GM19463 (cell line): ENCODE measurements at regions not wholly inside any gene's neighbourhood (a gene's known extent, or its start where the extent isn't known, plus 50 kb on each side); places are given as distances from the start of the nearest gene placed in this dataset.

Experiments used
- ATAC-seq: cut with Tn5 transposase; IDR thresholded peaks from one replicate; pipeline ENCODE4 v1.9.1; 2021; ENCODE audit warnings: mild to moderate bottlenecking, moderate library complexity; ENCODE audit not compliant: unreplicated experiment

- ATAC-seq = no peak
These were observed 115.2 kb downstream of the BMP2 start for GRCh38 chr20:6882561-6883291.

- ATAC-seq = no peak
These were observed 116.6 kb downstream of the BMP2 start for GRCh38 chr20:6884114-6884513.

DNA sequence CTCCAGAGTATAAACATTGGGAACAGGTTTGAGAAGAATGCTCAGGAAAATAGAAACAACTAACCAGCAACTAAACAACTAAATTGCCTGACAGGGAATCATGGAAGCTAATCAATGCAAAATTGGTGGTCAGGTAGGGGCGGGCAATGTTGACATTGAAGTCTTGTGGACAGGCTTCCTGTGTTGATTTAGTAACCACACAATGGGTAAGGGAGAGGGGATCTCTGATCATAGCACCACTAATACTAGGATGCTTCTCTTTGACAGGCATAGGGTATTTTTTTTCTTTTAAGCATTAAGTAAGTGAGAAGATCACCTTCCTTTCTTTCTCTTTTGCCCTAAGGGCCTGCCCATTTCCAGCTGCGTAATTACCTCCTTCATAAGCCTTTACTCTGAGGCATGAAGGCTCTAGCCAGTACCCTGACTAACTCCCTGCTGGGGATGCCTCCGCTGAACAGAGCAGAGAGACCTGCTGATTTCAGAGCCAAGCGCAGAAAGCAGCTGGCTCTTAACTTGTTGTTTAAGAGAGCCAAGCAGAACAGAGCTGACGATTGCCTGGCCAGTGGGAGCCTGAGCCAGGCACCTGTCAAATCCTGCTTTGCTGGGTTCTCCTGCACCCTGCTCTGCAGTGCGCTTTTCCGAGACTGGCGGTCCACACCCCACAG is 118.7 kb downstream of the BMP2 start:
- no peak for ATAC-seq

DNA sequence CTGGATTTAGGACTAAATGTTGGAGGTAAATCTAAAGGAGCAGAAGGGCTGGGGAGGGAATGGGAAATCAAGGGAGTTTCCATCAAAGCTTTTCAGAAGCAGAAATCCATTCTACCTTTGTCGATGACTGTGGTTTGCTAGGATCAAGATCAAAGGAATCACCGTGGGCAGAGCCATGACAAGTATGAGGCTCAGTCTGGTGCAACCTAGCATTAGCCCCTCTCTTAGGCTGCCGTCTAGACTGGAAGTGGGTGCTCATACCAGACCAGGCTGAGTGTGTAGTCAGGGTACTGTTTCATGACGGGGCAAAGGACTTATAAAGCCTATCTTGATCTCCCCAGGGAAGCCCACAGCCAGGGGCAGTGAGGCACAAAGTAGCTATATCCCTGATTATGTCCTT is 120.5 kb downstream of the BMP2 start:
- no peak for ATAC-seq

DNA sequence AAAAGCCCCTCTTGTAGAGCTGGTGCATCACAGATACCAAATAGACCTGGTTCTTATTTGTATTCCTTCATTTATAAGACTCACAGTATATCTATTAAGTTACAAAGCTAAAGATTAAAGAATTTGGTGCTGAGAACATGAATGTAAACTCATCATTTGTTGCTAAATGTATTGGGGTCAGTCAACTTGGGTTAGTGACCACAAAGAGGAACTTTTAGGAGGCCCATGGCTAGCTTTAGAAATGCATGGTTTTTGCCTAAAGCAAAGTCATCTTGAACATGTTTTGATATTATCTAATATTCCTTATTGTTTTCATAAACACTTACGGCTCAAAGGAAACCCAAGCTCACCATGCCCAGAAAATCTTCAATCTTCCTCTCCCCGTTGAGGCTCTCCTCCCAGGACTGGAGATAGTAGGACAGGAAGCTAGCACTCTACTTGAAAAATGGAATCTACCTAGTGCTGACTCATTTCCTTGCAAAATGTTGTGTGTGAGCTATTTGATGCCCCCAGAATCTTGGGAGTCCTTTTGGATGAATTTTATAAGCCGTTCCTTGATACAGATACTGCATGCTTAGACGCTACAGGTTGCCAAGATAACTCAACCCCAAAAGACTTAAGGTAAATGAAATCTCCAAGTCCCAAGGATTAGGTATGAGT is 121.4 kb downstream of the BMP2 start:
- ATAC-seq = no peak

DNA sequence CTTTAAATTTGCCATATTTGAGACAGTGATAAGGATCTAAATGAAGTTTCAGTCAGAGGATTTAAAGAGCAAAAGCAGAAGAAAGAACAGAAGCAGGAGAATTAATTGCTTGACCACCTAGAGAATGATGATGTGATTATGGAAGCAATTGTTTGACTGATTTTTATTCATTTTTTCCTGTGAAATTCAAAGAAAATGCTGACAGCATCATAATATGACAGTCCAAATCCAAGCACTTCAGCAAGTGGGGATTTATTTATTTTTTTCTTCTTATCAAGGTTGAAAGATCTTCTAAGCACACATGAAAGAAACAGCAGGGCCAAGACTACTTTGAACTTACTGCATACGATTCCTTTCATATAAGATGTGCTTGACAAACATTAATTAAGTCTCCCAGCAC is 125.2 kb downstream of the BMP2 start:
- no peak for ATAC-seq

- ATAC-seq = no peak
These were observed 131.4 kb downstream of the BMP2 start for GRCh38 chr20:6898928-6899327.

- ATAC-seq = no peak
These were observed 139.4 kb downstream of the BMP2 start for GRCh38 chr20:6906871-6907270.

- no peak for ATAC-seq
These were observed 141.2 kb downstream of the BMP2 start for GRCh38 chr20:6908673-6909072.

- no peak for ATAC-seq
These were observed 142.1 kb downstream of the BMP2 start for GRCh38 chr20:6909608-6910007.

DNA sequence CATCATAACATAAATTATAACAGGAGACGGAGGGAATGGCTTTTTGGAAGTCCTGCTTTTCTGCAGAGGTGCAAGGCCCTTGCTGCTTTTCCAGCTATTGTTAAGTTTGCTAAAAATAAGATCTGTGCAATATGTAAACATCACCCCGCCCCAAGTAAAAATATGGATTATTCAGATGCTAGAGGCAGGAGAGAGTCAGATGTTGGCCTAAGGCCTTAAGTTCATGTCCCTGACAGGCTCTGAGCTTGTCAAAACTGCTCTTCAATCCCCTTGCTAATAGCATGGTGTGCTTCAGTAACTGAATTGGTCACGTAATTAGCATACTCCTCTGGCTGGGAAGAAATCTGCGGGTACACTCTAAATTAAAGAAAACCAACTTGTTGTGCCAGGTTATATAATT is 147.5 kb downstream of the BMP2 start:
- no peak for ATAC-seq

DNA sequence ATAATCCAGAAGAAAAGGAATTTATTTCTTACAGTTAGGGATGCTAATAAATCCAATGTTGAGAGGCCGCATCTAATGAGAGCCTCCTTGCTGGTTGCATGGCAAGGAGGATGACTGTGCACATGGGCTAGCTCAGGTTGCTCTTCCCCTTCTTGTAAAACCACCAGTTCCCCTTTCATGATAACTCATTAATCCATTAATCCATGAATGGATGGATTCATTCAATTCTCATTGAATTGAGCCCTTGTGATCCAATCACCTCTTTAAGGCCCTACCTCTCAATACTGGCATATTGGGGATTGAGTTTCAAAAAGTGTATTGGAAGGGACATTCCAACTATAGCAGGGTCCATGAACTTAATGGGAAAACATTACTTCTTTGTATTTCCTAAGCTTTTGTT is 149.5 kb downstream of the BMP2 start:
- no peak for ATAC-seq

DNA sequence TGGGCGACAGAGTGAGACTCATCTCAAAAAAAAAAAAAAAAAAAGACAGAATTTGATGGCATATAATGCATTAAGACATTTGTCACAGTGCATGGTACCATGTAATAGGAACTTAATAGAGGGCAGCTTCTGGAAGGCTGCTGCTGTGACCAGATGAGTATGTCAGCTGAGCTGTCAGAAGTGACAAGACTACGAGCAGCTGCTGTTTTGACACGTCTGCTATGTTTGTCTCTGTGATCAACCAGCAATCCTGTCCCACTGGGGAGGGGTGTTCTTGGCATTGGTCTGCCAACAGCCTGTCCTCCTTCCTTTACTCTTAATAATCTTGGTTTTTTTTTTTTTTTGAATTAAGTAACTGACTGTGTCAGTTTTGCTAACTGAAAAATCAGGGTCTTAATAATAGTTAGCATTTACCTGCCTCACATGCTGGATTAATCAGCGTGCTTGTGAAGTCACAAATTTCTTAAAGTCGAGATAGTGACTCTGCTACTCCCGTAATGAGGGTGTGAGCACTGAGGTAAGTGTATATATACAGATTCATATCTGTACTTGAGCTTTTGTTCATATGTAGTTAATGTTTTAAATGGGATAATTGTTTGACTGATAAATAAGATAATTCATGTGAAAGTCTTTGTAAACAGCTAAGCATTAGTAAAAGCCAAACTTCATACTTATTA is 152.4 kb downstream of the BMP2 start:
- no peak for ATAC-seq

- ATAC-seq = no peak
These were observed 153.6 kb downstream of the BMP2 start for GRCh38 chr20:6920991-6921613.

DNA sequence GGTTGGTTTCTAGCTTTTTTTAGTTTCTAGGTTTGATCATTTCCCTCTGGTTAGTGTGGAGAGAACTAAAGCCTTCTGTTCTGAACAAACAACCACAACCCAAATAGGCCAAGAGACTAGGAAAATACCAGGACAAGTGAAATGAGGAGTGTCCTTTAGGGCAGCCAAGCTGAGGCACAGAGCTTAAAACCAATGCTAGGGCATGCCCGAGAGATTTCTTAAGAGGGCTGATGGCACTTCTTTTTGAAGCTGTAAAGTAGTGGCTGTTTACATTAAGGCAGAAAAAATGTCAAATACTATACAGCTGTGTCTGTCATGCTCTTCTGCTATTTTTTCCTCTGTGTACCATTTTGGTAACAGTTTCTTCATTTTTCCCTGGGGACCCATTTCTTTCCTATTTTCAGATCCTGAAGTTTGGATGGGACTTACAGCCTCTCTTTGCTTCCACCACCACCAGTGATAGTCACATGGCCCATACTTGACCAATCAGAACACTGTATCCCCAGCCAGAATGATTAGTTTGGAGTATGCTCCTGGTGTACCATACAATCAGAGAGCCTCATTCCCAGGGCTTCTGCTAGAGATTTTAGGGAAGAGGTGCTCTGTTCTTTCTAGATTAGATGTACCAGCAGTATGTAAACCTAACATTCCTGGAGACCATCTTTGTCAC is 154.4 kb downstream of the BMP2 start:
- no peak for ATAC-seq

DNA sequence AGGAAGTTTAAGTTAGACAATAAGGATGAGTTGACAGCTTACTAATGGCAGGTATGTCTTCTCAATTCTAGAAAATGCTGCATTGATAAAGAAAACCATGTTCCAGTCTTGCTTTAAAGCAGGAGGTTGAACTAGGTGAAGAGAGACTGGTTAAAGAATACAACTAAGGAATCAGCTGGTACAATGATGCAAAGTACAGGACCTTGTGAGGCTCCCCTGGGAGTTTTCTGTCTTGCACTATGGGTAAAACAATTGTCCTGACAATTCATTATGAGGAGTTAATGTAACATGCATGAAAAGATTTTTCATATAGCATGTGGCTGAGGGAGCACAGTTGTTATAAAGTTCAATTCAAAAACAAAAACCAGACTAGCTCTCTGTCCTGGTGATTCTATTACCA is 157.2 kb downstream of the BMP2 start:
- no peak for ATAC-seq

- ATAC-seq = no peak
These were observed 158.3 kb downstream of the BMP2 start for GRCh38 chr20:6925744-6926278.

DNA sequence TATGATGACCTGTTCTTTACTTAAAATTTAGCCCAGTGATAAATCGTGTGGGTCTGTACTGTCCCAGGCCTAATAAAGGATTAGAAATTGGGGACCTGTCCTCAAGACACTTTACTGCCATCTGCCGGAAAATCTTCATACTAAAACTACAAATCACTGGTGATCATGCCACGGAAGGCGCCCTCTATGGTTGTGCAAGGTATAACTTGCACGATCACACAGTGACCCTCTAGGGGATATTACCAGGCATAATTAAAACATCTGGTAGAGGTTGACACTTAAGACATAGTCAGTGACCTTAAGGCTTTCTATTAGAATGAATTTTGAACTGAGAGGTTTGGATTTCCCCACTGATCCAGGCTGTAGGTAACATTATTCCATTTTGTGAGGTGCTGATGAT is 172.6 kb downstream of the BMP2 start:
- no peak for ATAC-seq

GRCh38 chr20:6940876-6941275 is 173.4 kb downstream of the BMP2 start:
- no peak for ATAC-seq

GRCh38 chr20:6941571-6941970 is 174.1 kb downstream of the BMP2 start:
- no peak for ATAC-seq
